A549 (cell line): ENCODE measurements at regions not wholly inside any gene's neighbourhood (a gene's known extent, or its start where the extent isn't known, plus 50 kb on each side); places are given as distances from the start of the nearest gene placed in this dataset.

ENCODE experiments used
- ATAC-seq, 2 experiments: fragments of 200-7000 bp in 1 of 2; fragments of >200 bp in 1 of 2; cut with Nextera tagmentation in 1 of 2; cut with Tn5 transposase in 1 of 2; 3 replicates each; pipeline versions ENCODE4 v1.8.0 to v1.9.1; 2018 to 2020; ENCODE audit warnings: mild to moderate bottlenecking in 1 of 2, moderate library complexity in 1 of 2
- CTCF ChIA-PET: fragments of 300-600 bp; sonication (Branson Sonifier 250); formaldehyde crosslinking; extraction: SDS; loops from one replicate; lab custom pipeline; 2021; ENCODE audit warnings: antibody characterized with exemption, inconsistent platforms; lab: Yijun Ruan, JAX
- POLR2A ChIA-PET: fragments of 350-600 bp; formaldehyde crosslinking; extraction: SDS; loops from one replicate; lab custom pipeline; 2021; ENCODE audit warnings: antibody characterized with exemption, inconsistent platforms; lab: Yijun Ruan, JAX
- DNase-seq, 2 experiments: peaks; one replicate each; pipeline versions ENCODE4 v3.0.0 to v3.0.0-alpha.2; 2011 to 2016; ENCODE audit warnings: low read depth in 1 of 2, low spot score in 1 of 2
- FAIRE-seq: peaks from 2 replicates; lab custom pipeline; 2011; peaks lifted over from hg19 to GRCh38; lab: Jason Lieb, UNC
- H3K27ac ChIP-seq, 2 experiments: fragments of >200 bp; sonication (Bioruptor Twin); formaldehyde crosslinking; 3 replicates each; pipeline ENCODE4 v1.5.1; 2016 to 2017
- H3K4me1 ChIP-seq: fragments of >200 bp; sonication (Bioruptor Twin); formaldehyde crosslinking; 3 replicates; pipeline ENCODE4 v1.6.1; 2016
- H3K4me2 ChIP-seq: fragments of >200 bp; sonication (Bioruptor Twin); formaldehyde crosslinking; 3 replicates; pipeline ENCODE4 v1.6.1; 2016
- H3K4me3 ChIP-seq: fragments of >200 bp; sonication (Bioruptor Twin); formaldehyde crosslinking; 3 replicates; pipeline ENCODE4 v1.5.1; 2016
- H3K9me3 ChIP-seq: fragments of >200 bp; sonication (Bioruptor Twin); formaldehyde crosslinking; 3 replicates; pipeline ENCODE4 v1.6.1; 2016
- ATOH8 ChIP-seq: fragments of 250-450 bp; sonication (Bioruptor Pico); IDR thresholded peaks from 2 replicates; pipeline ENCODE4 v1.5.0; 2020; ENCODE audit warnings: low read depth, mild to moderate bottlenecking, moderate library complexity
- BCL3 ChIP-seq: fragments of >200 bp; sonication (Bioruptor Twin); formaldehyde crosslinking; IDR thresholded peaks from 3 replicates; pipeline ENCODE4 v1.6.1; 2016
- BHLHE40 ChIP-seq: IDR thresholded peaks from 2 replicates; pipeline ENCODE4 v1.6.1; 2012; ENCODE audit warnings: low read depth, low read length, inconsistent platforms
- CBX2 ChIP-seq: fragments of 200-600 bp; sonication (generic); IDR thresholded peaks from 2 replicates; pipeline ENCODE4 v1.6.1; 2016; ENCODE audit warnings: low read depth, mild to moderate bottlenecking, borderline replicate concordance
- CBX8 ChIP-seq: fragments of 200-600 bp; sonication (generic); IDR thresholded peaks from 2 replicates; pipeline ENCODE4 v1.6.1; 2016
- CEBPB ChIP-seq, 2 experiments: fragments of >200 bp in 1 of 2; sonication (Bioruptor Twin) in 1 of 2; formaldehyde crosslinking in 1 of 2; IDR thresholded peaks; 2 replicates each; pipeline ENCODE4 v1.6.1; 2012 to 2016
- CHD2 ChIP-seq: fragments of 150-350 bp; IDR thresholded peaks from 2 replicates; pipeline ENCODE4 v1.6.1; 2014; ENCODE audit warnings: low read length; ENCODE audit not compliant: partially characterized antibody
- CHD4 ChIP-seq: fragments of 200-600 bp; sonication (generic); IDR thresholded peaks from 2 replicates; pipeline ENCODE4 v1.6.1; 2016; ENCODE audit warnings: antibody characterized with exemption, mild to moderate bottlenecking, borderline replicate concordance
- EP300 ChIP-seq, 2 experiments: fragments of >200 bp; sonication (Bioruptor Twin); formaldehyde crosslinking; IDR thresholded peaks; 2 replicates in 1 of 2; 3 replicates in 1 of 2; pipeline ENCODE4 v1.6.1; 2016 to 2017
- ESRRA ChIP-seq: fragments of 150-350 bp; IDR thresholded peaks from 2 replicates; pipeline ENCODE4 v1.6.1; 2014; ENCODE audit warnings: mild to moderate bottlenecking, low read length, borderline replicate concordance
- FOXS1 ChIP-seq: fragments of 250-450 bp; sonication (Bioruptor Pico); IDR thresholded peaks from 2 replicates; pipeline ENCODE4 v1.5.0; 2020; ENCODE audit warnings: mild to moderate bottlenecking, moderate library complexity
- HES2 ChIP-seq: fragments of >200 bp; sonication (Bioruptor Twin); formaldehyde crosslinking; IDR thresholded peaks from 2 replicates; pipeline ENCODE4 v1.6.1; 2016
- HEYL ChIP-seq: fragments of 250-450 bp; sonication (Bioruptor Pico); IDR thresholded peaks from 2 replicates; pipeline ENCODE4 v1.8.0; 2021; ENCODE audit warnings: mild to moderate bottlenecking, moderate library complexity
- HMGXB4 ChIP-seq: fragments of 250-450 bp; sonication (Bioruptor Pico); IDR thresholded peaks from 2 replicates; pipeline ENCODE4 v1.5.0; 2021; ENCODE audit warnings: mild to moderate bottlenecking, moderate library complexity, borderline replicate concordance
- HOXB5 ChIP-seq: fragments of 250-450 bp; sonication (Bioruptor Pico); IDR thresholded peaks from 2 replicates; pipeline ENCODE4 v1.5.0; 2020; ENCODE audit warnings: mild to moderate bottlenecking, moderate library complexity
- MAFK ChIP-seq: fragments of 450-650 bp; IDR thresholded peaks from 2 replicates; pipeline ENCODE4 v1.6.1; 2014; ENCODE audit not compliant: partially characterized antibody
- PHF8 ChIP-seq: fragments of 200-600 bp; sonication (generic); IDR thresholded peaks from 2 replicates; pipeline ENCODE4 v1.6.1; 2016; ENCODE audit warnings: low read depth, mild to moderate bottlenecking, antibody characterized with exemption, moderate library complexity, borderline replicate concordance
- POLR2A ChIP-seq: IDR thresholded peaks from 2 replicates; pipeline ENCODE4 v1.6.1; 2012; ENCODE audit warnings: mild to moderate bottlenecking, low read length
- POLR2AphosphoS2 ChIP-seq: conservative IDR thresholded peaks from 2 replicates; pipeline ENCODE4 v1.6.1; 2012; ENCODE audit warnings: low read length, improper control_type of control experiment, inconsistent platforms
- RNF2 ChIP-seq: fragments of 200-600 bp; sonication (generic); IDR thresholded peaks from 2 replicates; pipeline ENCODE4 v1.6.1; 2016; ENCODE audit warnings: low read depth, mild to moderate bottlenecking, antibody characterized with exemption, moderate library complexity, borderline replicate concordance
- SMC3 ChIP-seq: fragments of >200 bp; sonication (Bioruptor Twin); formaldehyde crosslinking; IDR thresholded peaks from 3 replicates; pipeline ENCODE4 v1.6.1; 2018; ENCODE audit warnings: inconsistent platforms
- TFCP2L1 ChIP-seq: fragments of 250-450 bp; sonication (Bioruptor Pico); IDR thresholded peaks from 2 replicates; pipeline ENCODE4 v1.5.0; 2021; ENCODE audit warnings: mild to moderate bottlenecking
- ZNF302 ChIP-seq: fragments of 250-450 bp; sonication (Bioruptor Pico); IDR thresholded peaks from 2 replicates; pipeline ENCODE4 v1.9.0; 2021; ENCODE audit warnings: inconsistent platforms, mild to moderate bottlenecking, moderate library complexity
- ZSCAN20 ChIP-seq: fragments of 250-450 bp; sonication (Bioruptor Pico); IDR thresholded peaks from 2 replicates; pipeline ENCODE4 v1.8.0; 2022; ENCODE audit warnings: mild to moderate bottlenecking, moderate library complexity
- WGBS: methylation state at CpG from one replicate; pipeline ENCODE4 v1.1.6; 2017; ENCODE audit errors: missing lambda C conversion rate; 5-methylcytosine and 5-hydroxymethylcytosine counted together
- TF ChIP-seq, protein P1 (sequence below): fragments of 200-600 bp; sonication (generic); IDR thresholded peaks from 2 replicates; pipeline ENCODE4 v1.6.1; 2016; ENCODE audit warnings: antibody characterized with exemption, mild to moderate bottlenecking, moderate library complexity
- TF ChIP-seq, protein P2 (sequence below): fragments of 450-650 bp; IDR thresholded peaks from 2 replicates; pipeline ENCODE4 v1.6.1; 2014; ENCODE audit warnings: antibody characterized with exemption
- TF ChIP-seq, protein P3 (sequence below): fragments of 150-350 bp; IDR thresholded peaks from 2 replicates; pipeline ENCODE4 v1.6.1; 2014; ENCODE audit warnings: low read depth, mild to moderate bottlenecking, low read length

GRCh38 chr9:35552376-35552775 lies 52.7 kb upstream of the TESK1 start:
- TF ChIP-seq POLR2A (no peak), CHD2 (no peak), TFCP2L1 (CRISPR knock-in tag) (no peak), HEYL (no peak), CEBPB (IDR thresholded peaks at IDR 0.05) (no peak), BCL3 (no peak), CBX8 (no peak), EP300 (IDR thresholded peaks at IDR 0.05) (no peak), POLR2AphosphoS2 (no peak), HES2 (no peak), BHLHE40 (no peak), CBX2 (no peak)
- TF ChIP-seq, protein P1, sequence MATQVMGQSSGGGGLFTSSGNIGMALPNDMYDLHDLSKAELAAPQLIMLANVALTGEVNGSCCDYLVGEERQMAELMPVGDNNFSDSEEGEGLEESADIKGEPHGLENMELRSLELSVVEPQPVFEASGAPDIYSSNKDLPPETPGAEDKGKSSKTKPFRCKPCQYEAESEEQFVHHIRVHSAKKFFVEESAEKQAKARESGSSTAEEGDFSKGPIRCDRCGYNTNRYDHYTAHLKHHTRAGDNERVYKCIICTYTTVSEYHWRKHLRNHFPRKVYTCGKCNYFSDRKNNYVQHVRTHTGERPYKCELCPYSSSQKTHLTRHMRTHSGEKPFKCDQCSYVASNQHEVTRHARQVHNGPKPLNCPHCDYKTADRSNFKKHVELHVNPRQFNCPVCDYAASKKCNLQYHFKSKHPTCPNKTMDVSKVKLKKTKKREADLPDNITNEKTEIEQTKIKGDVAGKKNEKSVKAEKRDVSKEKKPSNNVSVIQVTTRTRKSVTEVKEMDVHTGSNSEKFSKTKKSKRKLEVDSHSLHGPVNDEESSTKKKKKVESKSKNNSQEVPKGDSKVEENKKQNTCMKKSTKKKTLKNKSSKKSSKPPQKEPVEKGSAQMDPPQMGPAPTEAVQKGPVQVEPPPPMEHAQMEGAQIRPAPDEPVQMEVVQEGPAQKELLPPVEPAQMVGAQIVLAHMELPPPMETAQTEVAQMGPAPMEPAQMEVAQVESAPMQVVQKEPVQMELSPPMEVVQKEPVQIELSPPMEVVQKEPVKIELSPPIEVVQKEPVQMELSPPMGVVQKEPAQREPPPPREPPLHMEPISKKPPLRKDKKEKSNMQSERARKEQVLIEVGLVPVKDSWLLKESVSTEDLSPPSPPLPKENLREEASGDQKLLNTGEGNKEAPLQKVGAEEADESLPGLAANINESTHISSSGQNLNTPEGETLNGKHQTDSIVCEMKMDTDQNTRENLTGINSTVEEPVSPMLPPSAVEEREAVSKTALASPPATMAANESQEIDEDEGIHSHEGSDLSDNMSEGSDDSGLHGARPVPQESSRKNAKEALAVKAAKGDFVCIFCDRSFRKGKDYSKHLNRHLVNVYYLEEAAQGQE, result no peak
- H3K4me3 ChIP-seq, result no peak overlapping the region
- FAIRE-seq, result no peak
- CTCF ChIA-PET, result interaction anchor here (0.6 to 10.6 kb wide), 14 partner anchors 11 to 791 kb away, joined by 5 to 183 read pairs (median 52); partner anchors contain the start of genes ATOSB and RUSC2
- no peak for DNase-seq
- peaks cover 57% of the 10 kb centered on the region for H3K4me1 ChIP-seq
- H3K4me2 ChIP-seq, result peak overlapping the region; percentile 67; the same call in 2 of the 3 replicates
- no peak for ATAC-seq
- no peaks in the 10 kb centered on the region for H3K9me3 ChIP-seq
- POLR2A ChIA-PET, result interaction anchor here (0.8 to 2.1 kb wide), 3 partner anchors 34 to 65 kb away, joined by 3 to 12 read pairs (median 7); partner anchors contain the start of gene RUSC2
- H3K27ac ChIP-seq, result peak overlapping the region; percentile 83 to 87
- WGBS, result 86% methylated on average over 4 of the region's 4 CpGs

DNA sequence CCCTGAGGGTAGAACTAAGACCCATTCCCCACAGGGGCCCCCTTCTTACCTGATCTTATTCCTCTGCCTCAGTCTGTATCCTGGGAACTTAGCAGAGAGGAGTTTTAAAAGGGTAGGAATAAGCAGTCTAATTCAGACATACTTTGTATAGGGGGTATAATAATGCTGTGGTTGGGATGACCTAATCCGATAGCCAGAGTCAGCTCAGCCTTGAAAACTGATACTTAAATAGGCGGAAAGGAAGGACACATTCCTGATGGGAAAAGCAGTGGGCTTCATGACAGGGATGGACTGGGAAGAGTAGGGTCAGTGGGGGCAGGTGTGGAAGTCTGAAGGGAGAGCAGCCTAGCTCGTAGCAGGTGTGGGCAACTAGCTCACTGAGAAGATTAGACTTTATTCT lies 52.2 kb upstream of the TESK1 start:
- no peak for DNase-seq
- H3K27ac ChIP-seq, result peak overlapping the region; percentile 83 to 87
- no peaks in the 10 kb centered on the region for H3K9me3 ChIP-seq
- CTCF ChIA-PET, result interaction anchor here (0.6 to 10.6 kb wide), 24 partner anchors 11 to 654 kb away, joined by 3 to 183 read pairs (median 14); partner anchors contain the start of genes ATOSB, RUSC2 and UNC13B
- no peak for TF ChIP-seq ESRRA
- TF ChIP-seq HMGXB4 (CRISPR knock-in tag), result no peak
- TF ChIP-seq CBX8, result no peak
- TF ChIP-seq, protein P2, sequence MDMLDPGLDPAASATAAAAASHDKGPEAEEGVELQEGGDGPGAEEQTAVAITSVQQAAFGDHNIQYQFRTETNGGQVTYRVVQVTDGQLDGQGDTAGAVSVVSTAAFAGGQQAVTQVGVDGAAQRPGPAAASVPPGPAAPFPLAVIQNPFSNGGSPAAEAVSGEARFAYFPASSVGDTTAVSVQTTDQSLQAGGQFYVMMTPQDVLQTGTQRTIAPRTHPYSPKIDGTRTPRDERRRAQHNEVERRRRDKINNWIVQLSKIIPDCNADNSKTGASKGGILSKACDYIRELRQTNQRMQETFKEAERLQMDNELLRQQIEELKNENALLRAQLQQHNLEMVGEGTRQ, result no peak
- no peak for TF ChIP-seq CHD2
- TF ChIP-seq MAFK, result no peak
- TF ChIP-seq RNF2, result no peak
- TF ChIP-seq, protein P3, sequence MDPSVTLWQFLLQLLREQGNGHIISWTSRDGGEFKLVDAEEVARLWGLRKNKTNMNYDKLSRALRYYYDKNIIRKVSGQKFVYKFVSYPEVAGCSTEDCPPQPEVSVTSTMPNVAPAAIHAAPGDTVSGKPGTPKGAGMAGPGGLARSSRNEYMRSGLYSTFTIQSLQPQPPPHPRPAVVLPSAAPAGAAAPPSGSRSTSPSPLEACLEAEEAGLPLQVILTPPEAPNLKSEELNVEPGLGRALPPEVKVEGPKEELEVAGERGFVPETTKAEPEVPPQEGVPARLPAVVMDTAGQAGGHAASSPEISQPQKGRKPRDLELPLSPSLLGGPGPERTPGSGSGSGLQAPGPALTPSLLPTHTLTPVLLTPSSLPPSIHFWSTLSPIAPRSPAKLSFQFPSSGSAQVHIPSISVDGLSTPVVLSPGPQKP, result no peak
- no peak for TF ChIP-seq ZNF302 (CRISPR knock-in tag)
- TF ChIP-seq CHD4, result no peak
- no peak for TF ChIP-seq EP300 (IDR thresholded peaks at IDR 0.05)
- no peak for TF ChIP-seq ATOH8 (CRISPR knock-in tag)
- TF ChIP-seq HOXB5 (CRISPR knock-in tag), result no peak
- no peak for TF ChIP-seq FOXS1 (CRISPR knock-in tag)
- no peak for TF ChIP-seq POLR2A
- TF ChIP-seq SMC3, result no peak
- TF ChIP-seq ZSCAN20 (CRISPR knock-in tag), result no peak
- TF ChIP-seq POLR2AphosphoS2, result no peak
- TF ChIP-seq PHF8, result no peak
- TF ChIP-seq, all 56 proteins: peak for 0
- peak overlapping the region; percentile 67 for H3K4me2 ChIP-seq
- POLR2A ChIA-PET, result interaction anchor here (0.8 to 2.1 kb wide), 3 partner anchors 35 to 66 kb away, joined by 3 to 12 read pairs (median 7); partner anchors contain the start of gene RUSC2
- no peak for FAIRE-seq
- peaks cover 54% of the 10 kb centered on the region for H3K4me1 ChIP-seq
- peak in 1 of 2 experiments; percentile 4; a peak in 3 of 6 replicates for ATAC-seq
- WGBS, result 77% methylated on average over 3 of the region's 3 CpGs
- H3K4me3 ChIP-seq, result no peak overlapping the region
